ENCODE measurements at regions not wholly inside any gene's neighbourhood (a gene's known extent, or its start where the extent isn't known, plus 50 kb on each side); places are given as distances from the start of the nearest gene placed in this dataset.

- no peak overlapping the region for H3K4me3 ChIP-seq (ENCODE audit: low read depth, low read length)
- no peak for DNase-seq (ENCODE audit: low read depth)
- TF ChIP-seq CTCF (IDR thresholded peaks at IDR 0.05; ENCODE audit: insufficient read depth, low read depth, low read length, missing control alignments): no peak
Measured at GRCh38 chr6:137316626-137317025, 97.4 kb upstream of the IFNGR1 start.

GRCh38 chr6:137315081-137315480 lies 95.9 kb upstream of the IFNGR1 start:
- no peak for DNase-seq (ENCODE audit: low read depth)
- no peak for TF ChIP-seq CTCF (IDR thresholded peaks at IDR 0.05; ENCODE audit: insufficient read depth, low read depth, low read length, missing control alignments)
- no peak overlapping the region for H3K4me3 ChIP-seq (ENCODE audit: low read depth, low read length)

- TF ChIP-seq CTCF (IDR thresholded peaks at IDR 0.05; ENCODE audit: insufficient read depth, low read depth, low read length, missing control alignments): peak; percentile 71
- no peak overlapping the region for H3K4me3 ChIP-seq (ENCODE audit: low read depth, low read length)
- DNase-seq (ENCODE audit: low read depth): peak; percentile 86
Measured at GRCh38 chr6:137313928-137314855, 95.0 kb upstream of the IFNGR1 start.

GRCh38 chr6:137313211-137313610 lies 94.0 kb upstream of the IFNGR1 start:
- no peak for DNase-seq (ENCODE audit: low read depth)
- no peak overlapping the region for H3K4me3 ChIP-seq (ENCODE audit: low read depth, low read length)
- no peak for TF ChIP-seq CTCF (IDR thresholded peaks at IDR 0.05; ENCODE audit: insufficient read depth, low read depth, low read length, missing control alignments)

- H3K4me3 ChIP-seq (ENCODE audit: low read depth, low read length): no peak overlapping the region
Measured at GRCh38 chr6:137311940-137312339, 92.8 kb upstream of the IFNGR1 start.

GRCh38 chr6:137309078-137309762 lies 90.0 kb upstream of the IFNGR1 start:
- peak; percentile 10 for DNase-seq (ENCODE audit: low read depth)
- no peak overlapping the region for H3K4me3 ChIP-seq (ENCODE audit: low read depth, low read length)
- no peak for TF ChIP-seq CTCF (IDR thresholded peaks at IDR 0.05; ENCODE audit: insufficient read depth, low read depth, low read length, missing control alignments)

More at GRCh38 chr6:137311940-137312339, 92.8 kb upstream of the IFNGR1 start:
- DNase-seq (ENCODE audit: low read depth): no peak
- TF ChIP-seq CTCF (IDR thresholded peaks at IDR 0.05; ENCODE audit: insufficient read depth, low read depth, low read length, missing control alignments): no peak

All from GM12865 (cell line).